ENCODE measurements at regions not wholly inside any gene's neighbourhood (a gene's known extent, or its start where the extent isn't known, plus 50 kb on each side); places are given as distances from the start of the nearest gene placed in this dataset.

DNA sequence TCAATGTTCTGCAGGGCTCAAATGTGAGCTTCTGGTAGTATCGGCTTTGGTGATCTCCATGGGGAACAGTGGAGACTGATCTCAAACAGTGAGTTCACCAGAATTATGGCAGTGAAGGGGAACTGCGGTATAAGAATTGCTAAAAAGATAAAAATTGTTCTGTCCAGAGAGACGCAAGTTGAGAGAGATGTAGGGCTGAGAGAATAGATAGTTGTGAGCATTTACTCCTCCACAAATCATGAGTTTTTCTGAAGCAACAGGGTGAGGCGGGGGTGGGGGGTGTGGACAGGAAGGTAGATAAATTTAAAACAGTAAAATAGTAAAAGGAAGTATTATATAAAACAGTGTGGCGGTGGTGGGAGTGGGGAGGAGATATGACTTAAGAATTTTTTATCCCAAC lies 98.6 kb upstream of the NEDD9 start:
- FAIRE-seq (no peak), DNase-seq (ENCODE audit: low spot score) (no peak)

DNA sequence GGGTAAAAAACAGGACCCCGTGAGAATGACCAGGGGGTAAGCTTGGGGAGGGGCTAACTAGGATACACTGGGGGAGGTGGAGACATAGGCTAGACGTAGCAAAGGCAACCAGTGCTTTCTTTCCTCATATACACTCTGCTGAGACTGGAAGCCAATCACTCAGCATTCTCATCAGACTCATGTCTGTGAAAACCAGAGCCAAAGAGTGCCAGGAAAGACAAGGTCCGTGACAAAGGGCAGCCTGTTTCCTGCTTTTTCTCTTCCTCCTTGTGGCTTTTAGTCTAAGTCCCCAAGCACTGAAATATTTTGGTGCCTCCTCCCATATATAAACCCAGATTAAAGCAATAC lies 97.9 kb upstream of the NEDD9 start:
- FAIRE-seq: no peak
- DNase-seq (ENCODE audit: low spot score): no peak

DNA sequence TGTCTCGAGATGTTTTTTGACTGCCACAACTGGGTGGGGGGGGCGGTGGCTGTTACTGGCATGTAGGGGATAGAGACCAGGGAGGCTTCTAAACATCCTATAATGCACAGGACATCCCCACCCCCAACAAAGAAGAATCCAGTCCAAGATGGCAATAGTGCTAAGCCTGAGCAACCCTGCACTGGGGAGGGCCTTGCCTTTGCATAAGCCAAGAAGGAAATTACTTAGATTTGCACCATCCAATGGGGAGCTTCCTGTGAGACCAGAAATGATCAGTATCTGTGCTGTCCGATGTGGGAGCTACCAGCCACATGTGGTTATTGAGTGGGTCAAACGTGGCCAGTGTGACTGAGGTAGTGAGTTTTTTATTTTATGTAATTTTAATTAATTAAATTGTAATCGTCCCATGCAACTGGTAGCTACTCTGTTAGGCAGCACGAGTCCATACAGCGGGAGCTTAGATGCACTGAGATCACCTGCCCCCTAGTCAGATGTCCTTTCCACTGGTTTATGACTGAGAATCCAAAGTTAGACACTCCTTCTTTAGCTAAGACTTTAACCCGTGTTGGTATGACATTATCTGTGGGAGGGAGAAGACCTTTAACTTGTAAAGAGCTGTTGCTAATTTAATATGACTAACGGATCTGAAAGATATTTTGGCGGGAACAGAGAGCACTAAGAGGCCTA lies 97.4 kb upstream of the NEDD9 start:
- DNase-seq (ENCODE audit: low spot score) (no peak), FAIRE-seq (no peak)

DNA sequence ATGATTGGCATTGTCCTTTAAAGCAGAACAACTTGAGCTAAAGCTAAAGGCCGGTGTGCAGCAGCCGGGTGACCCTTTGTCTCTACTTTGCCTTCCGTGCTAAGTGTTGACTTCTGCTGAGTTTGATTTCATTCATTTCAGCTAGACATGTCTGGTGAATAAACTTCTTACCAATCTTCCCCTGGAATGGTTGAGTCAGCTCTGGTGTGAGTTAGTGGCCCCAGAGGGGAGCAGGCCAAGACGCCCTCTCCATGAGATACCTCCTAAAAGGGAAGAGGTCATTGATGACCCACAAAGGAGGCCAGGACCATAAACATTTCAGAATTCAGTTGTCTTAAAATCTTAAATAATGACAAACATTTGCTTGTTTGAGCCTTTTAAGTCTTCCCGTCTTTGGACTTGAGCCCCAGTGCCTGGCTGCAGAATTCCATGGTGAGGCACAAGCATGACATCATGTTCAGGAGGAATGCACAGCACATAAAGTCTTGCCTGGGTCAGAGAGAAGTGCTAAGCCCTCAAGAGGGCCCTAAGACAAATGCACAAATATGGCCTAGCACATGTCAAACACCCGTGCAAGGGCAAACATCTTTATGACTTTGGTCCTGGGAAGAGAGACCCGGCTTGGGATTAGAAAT lies 96.3 kb upstream of the NEDD9 start:
- FAIRE-seq (no peak), DNase-seq (ENCODE audit: low spot score) (no peak)

DNA sequence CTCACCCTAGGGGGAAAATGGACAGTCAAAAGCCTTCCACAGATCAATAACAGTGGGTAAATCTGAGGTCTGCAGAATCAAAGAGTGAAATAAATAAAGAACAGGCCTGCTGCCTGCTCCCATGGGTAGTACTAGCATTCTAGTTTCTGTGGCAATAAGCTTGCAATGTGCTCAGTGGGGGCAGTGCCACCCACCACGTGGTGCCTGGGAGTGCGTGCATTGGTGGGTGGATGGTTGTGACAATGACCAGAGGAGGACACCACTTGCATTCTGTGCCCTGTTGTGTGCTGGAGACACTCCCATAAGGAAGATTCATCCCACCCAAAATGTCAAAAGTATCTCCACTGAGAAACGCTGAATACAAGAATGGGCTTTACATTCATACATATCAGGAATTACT lies 95.5 kb upstream of the NEDD9 start:
- FAIRE-seq (no peak), DNase-seq (ENCODE audit: low spot score) (no peak)

- DNase-seq (ENCODE audit: low spot score): no peak
- no peak for FAIRE-seq
Measured at GRCh38 chr6:11326116-11326515, 93.6 kb upstream of the NEDD9 start.

- DNase-seq (ENCODE audit: low spot score) (no peak), FAIRE-seq (no peak)
Measured at GRCh38 chr6:11324453-11325015, 92.1 kb upstream of the NEDD9 start.

DNA sequence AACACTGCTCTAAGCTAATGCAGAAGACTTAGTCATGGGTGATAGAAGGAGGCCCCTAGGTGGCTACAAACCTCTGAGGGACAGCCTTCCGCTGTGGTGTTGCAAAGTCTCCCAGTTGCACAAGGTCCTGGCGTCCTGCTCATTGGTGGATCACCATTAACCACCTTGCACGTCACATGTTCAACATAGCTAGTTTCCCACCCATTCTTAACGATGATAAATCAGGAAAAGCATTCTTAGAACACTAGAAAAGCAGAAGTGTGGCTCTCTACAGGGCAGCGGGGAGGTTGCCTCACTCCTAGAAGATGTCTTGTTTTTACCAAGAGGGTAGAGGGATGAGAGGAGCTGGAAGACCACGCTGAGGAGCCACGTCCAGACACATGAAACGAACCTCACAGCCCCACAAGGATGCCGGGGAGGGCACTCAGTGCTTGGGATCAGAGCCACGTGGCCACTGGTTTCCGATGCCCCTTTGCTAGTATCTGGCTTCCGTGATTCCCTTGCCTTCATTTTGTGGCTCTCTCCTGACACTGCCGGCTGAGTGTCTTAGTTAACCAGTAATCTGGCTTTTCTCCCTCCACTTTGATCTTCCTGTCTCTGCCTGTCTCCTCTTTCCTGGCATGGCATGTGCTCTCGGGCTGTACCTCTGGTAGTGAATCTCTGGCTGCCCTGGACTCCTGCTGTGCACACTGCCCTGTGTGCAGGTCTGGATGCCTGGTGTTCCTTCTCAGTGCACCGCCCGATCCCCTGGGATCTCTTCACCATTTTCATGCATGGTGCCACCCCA lies 91.4 kb upstream of the NEDD9 start:
- FAIRE-seq (no peak), DNase-seq (ENCODE audit: low spot score) (peak; percentile 47)

DNA sequence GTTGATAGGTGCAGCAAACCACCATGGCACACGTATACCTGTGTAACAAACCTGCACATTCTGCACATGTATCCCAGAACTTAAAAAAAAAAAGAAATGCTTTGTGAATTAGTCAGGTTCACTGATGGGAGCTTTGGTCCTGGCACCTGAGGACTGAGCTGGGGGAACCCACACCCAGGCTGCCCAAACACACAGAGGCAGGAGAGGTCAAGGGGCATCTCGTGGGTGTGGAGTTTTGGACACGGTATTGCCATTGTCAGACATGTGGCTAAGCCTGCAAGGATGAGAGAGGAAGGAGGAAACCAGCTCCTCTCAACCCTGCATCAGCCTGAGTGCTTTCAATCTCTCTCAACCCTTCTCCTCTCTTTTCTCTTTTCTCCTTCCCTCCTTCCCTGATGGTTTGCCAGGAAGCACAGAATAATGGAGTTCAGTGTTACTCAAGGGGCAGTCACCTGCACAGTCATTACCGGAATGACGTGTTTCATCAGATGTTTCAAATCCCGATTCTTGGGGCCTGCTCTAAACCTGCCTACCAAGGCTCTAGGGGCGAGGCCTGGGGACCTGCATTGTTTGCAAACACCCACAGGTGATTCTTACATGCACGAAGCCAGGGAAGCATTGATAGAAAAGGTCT lies 89.9 kb upstream of the NEDD9 start:
- FAIRE-seq (no peak), DNase-seq (ENCODE audit: low spot score) (no peak)

- DNase-seq (ENCODE audit: low spot score): no peak
- no peak for FAIRE-seq
Measured at GRCh38 chr6:11320914-11321597, 88.6 kb upstream of the NEDD9 start.

DNA sequence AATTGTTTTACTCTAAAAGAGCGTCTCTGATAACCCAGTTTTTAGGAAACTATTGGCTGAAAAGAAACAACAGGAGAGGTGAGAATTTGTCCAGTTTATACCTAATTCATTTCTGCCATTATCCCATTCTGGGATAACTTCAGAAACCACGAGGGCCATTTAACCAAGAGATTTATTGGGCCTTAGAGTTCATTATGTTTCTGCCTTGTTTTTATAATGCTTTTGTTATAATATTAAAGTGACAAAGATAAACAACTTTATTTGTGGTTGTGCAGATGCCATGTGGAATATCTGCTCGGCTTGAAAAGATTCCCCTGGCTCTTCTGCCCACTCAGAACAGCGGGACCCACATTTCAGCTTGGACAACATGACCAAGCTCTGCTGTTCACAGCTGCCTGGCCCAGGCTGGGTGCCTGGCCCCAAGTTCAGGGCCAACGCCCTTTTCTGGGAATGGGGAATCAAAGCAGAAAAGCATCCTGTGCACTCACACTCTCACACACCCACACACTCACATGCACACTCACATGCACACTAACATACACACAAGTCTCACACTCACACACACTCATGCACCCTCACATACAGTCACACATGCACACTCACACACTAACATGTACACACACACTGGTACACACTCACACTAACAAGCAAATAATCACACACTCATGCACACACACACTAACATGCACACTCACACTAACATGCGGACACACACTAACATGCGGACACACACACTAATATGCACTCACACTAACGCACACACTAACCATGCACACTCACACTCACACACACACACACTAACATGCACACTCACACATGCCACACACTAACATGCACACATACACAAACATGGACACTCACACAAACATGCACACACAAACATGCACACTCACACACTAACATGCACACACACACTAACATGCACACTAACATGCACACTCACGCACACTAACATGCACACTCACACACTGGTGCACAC lies 86.7 kb upstream of the NEDD9 start:
- DNase-seq (ENCODE audit: low spot score) (no peak), FAIRE-seq (no peak)

DNA sequence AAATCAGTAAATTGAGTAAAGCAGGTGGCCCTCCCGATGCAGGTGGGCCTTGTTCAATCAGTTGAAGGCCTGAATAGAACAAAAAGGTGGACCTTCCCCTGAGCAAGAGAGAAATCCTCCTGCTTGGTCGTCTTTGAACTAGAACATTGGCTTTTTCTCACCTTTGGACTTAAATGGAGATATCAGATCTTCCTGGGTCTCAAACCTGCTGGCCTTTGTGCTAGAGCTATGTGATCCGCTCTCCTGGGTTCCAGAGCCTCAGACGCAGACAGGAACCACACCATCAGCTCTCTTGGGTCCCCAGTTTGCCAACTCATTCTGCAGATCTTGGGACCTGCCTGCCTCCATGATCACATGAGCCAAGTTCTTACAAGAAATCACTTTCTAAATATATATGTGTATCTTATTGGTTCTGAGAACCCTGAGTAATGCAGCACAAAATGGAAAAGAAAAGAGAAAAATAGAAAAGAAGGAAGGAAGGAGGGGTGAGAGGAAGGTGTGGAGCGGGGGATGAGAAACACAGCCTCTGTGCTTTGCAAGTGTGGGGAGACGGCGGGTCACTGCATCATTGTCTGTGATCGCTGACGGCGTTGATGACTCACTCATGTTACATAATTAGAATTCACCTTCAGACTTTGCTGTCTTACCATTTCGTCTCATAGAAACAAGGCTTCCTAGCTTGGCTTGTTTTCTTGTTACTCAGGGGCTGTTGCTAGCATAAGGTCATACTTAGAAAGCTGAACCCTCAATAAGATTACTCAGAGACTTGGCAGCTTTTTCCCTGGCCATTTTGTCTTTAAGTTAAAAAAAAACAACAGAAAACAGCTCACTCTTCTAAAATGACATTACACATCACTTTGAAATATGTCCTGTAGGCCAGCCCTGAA lies 85.7 kb upstream of the NEDD9 start:
- peak; percentile 99 for DNase-seq (ENCODE audit: low spot score)

DNA sequence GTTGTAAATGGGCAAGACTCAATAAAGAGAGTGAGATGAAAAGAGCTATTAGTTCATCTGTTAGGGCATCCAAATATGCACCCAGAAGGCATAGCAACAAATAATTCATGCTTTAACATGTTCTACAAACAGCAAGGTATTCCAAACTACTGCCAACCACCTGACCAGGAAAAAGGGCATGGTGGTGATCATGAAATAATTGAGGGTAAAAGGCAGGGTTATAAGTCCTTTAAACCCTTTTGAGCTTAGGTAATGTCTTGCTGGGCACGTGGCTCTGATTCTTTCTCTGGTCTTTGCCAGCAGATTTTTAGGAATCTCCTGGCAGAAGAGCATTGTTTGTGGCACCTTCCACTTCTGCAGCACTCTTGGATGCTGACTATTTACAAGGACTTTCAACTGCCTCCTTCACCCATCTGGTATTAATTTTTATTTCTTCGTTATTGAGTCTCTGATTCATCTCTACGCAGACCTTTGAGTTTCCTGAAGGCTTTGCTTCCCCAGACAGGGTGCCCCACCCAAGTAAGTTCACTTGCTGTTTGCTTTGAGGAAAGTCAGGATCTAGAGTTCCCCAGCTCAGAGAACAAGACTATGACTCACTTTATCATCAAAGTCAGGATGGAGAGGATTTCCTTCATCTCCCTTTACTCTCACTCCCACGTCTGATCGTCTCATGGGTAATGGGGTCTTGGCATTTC lies 83.4 kb upstream of the NEDD9 start:
- peak; percentile 76 for DNase-seq (ENCODE audit: low spot score)
- peak; percentile 64 for FAIRE-seq

More for the DNA sequence above, 85.7 kb upstream of the NEDD9 start:
- peak; percentile 79 for FAIRE-seq

DNA sequence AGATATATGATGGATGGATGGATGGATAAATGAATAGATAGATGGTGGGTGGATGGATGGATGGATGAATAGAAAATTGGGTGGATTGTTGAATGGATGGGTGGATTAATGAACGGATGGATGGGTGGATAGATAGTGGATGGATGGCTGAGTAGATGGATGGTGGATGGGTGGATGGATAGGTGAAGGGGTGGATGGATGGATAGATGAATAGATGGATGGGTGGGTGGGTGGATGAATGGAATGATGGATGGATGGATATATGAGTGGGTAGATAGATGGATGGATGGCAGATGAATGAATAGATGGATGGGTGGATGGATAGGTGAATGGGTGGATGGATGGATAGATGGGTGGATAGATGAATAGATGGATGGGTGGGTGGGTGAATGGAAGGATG lies 80.7 kb upstream of the NEDD9 start:
- FAIRE-seq (no peak), DNase-seq (ENCODE audit: low spot score) (no peak)

GRCh38 chr6:11311970-11312369 lies 79.5 kb upstream of the NEDD9 start:
- no peak for FAIRE-seq
- DNase-seq (ENCODE audit: low spot score): no peak

- no peak for FAIRE-seq
- no peak for DNase-seq (ENCODE audit: low spot score)
Measured at GRCh38 chr6:11309947-11310665, 77.6 kb upstream of the NEDD9 start.

- DNase-seq (ENCODE audit: low spot score) (no peak), FAIRE-seq (no peak)
Measured at GRCh38 chr6:11307226-11307625, 74.8 kb upstream of the NEDD9 start.

DNA sequence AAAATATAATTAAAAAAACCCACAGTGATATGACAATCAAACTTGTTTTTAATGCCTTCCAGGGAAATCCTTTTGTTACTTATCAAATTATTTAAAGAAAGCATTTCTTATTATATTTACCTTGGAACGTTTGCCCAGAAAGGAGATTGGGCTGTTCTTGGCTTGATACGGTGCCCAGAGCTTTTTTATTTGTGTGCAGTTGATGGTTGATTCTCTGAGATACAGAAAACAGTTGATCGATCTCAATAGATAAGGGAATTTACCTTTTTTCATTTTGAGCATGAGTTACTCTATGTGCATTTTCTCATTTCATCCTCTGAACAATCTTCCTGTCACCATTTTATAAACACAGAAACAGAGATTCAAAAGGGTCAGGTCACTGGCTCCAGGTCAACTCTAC lies 72.5 kb upstream of the NEDD9 start:
- FAIRE-seq: no peak
- DNase-seq (ENCODE audit: low spot score): no peak
